Activated CD8-positive, alpha-beta memory T cell treated with anti-CD3 and anti-CD28 coated beads for 4 hours (primary cell): ENCODE measurements at regions not wholly inside any gene's neighbourhood (a gene's known extent, or its start where the extent isn't known, plus 50 kb on each side); places are given as distances from the start of the nearest gene placed in this dataset.

Source experiments
- DNase-seq, 2 donors: peaks; one replicate each; pipeline ENCODE4 v3.0.0-alpha.2; 2020; ENCODE audit warnings: low read depth in 2 of 2

DNA sequence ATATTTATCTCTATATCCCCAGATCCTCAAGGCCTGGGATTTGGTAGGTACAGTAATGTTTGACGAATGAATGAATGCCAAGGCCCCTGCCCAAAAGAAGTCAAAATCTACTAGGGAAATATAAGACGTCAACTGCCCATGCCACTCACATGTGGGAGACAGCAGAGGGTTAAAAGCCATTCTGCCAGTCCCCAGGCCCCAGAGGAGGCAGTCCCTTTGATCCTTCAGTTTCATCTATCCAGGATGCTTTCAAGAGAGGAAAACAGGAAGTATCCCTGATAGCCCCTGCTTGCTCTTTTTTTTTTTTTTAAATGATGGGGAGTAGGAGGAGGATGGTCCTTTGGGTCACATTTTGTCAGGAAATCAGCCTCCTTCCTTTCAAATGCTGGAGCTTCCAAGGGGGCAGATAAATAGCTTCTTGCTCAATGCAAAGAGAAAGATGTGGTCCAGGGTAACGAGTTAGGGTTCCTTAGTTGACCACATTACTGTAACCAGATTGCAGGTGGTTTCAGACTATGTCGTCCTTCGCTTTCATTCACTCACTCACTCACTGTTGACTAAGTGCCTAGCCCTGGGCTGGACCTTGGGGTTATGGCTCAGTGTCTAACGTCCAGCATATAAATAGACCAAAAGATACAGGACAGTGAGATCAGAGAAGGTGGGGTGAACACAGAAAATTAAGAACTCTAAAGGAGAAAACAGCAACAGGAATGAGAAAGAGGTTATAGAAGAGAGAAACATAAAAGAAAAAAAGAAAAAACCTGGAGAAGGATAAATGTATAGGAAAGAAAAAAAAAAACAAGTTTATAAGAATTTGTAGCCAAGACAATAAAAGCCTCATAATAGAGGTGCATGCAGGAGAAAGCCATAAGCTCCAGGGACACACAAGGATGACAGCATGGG lies 64.6 kb upstream of the PIM1 start:
- no peak for DNase-seq

GRCh38 chr6:37106051-37106363 lies 63.9 kb upstream of the PIM1 start:
- no peak for DNase-seq

DNA sequence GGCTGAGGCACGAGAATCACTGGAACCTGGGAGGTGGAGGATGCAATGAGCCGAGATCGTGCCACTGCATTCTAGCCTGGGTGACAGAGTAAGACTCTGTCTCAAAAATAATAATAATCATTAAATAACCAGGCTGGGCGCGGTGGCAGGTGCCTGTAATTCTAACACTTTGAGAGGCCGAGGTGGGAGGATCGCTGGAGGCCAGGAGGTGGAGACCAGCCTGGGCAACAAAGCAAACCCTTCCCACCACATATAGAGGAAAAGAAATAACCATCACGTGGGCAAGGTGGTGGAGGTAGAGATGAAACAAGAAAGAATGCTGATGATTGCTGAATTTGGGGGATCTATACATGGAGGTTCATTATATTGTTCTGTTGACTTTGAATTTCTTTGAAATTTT lies 63.4 kb upstream of the PIM1 start:
- DNase-seq: no peak

DNA sequence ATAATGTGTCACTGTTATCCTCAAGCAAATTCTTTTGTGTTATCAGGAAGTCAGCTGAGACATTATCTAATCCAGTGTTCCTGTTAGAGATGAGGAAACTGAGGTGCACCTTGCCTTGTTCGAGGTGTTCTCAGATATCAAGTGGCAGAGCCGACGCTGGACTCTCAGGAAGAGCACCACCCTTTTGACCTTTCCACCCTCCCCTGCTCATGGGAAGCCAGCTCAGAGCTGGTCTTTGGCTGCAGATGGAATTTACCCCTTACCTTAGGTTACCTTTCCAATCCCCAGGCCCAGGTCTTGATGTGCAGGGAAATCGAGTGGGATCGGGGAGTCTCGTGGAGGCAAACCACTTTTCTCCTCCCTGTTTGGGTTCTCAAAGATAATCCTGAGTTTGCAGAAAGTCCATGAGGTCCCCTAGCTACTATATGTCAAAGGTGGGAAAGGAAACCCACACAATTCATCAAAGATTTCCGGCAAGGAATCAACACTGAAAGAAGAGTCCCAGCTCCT lies 62.9 kb upstream of the PIM1 start:
- no peak for DNase-seq

DNA sequence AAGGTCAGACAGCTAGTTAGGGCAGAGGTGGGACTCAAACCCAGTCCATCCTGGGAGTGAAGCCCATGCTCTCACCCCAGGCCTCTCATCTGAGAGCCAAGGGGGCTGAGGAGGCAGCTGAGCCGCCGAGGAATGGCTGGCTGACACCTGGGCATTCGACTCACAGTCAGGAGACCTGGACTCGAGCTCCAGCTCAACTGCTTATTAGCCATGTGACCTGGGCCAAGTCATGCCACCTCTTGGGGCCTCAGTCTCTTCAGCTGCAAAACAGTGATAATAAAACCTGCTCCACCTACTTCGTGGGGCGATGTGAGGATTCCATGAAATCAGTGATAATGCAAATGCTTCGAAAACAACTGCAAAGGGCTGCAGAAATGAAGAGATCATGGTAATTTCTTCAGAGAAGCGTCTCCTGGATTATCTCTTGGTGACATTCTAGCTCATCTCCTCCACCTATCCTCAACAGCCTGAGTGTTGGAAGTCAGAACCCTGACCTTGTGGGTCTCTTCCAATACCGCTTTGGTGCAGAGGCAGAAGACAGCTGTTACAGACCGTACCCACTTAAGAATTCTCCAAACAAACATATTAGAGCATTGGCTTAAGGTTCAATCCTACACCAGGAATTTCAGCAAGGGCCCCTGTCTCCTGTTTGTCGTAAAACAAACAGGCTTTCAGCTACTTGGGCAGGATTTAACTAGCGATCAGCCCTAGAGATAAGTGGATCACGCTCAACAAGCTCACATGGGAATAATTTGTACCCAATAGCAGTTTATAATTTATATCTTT lies 60.0 kb upstream of the PIM1 start:
- DNase-seq: no peak

GRCh38 chr6:37110500-37111461 lies 59.2 kb upstream of the PIM1 start:
- no peak for DNase-seq

- DNase-seq: no peak
These were observed 56.0 kb upstream of the PIM1 start for GRCh38 chr6:37113976-37114375.

GRCh38 chr6:37114612-37115011 lies 55.3 kb upstream of the PIM1 start:
- DNase-seq: no peak

DNA sequence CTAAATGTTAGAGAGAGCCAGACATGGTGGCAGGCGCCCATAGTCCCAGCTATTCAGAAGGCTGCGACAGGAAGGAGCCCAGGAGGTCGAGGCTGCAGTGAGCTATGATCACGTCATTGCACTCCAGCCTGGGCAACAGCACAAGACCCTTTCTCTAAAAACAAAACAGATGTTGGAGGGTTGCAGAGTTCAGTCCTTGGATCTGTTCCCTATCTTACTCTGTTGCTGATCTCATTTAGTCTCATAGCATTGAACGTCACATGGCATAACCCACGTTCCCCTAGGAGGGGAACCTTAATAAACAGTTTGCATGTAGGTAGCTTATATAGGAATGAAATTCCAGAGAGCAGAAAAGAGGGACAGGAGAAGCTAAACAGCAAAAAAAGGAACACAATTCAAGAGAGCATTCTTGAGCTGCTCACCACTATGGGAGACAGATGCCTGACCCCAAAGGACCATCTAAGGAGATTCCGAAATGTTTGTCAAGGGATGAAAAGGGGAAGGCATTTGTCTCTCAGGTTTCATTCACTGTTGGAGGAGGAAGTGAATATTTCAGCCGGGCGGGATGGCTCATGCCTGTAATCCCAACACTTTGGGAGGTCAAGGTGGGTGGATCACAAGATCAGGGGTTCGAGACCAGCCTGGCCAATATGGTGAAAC lies 54.6 kb upstream of the PIM1 start:
- no peak for DNase-seq

- no peak for DNase-seq
These were observed 53.6 kb upstream of the PIM1 start for GRCh38 chr6:37116326-37116725.

GRCh38 chr6:37119387-37119886 lies 50.5 kb upstream of the PIM1 start:
- no peak for DNase-seq
